GM21619 (cell line): ENCODE measurements at regions not wholly inside any gene's neighbourhood (a gene's known extent, or its start where the extent isn't known, plus 50 kb on each side); places are given as distances from the start of the nearest gene placed in this dataset.

Experiments
- ATAC-seq: cut with Tn5 transposase; IDR thresholded peaks from one replicate; pipeline ENCODE4 v1.9.1; 2021; ENCODE audit not compliant: unreplicated experiment

GRCh38 chr22:34877506-34877905, 188.5 kb upstream of the ISX start:
- no peak for ATAC-seq

GRCh38 chr22:34878171-34878570, 187.8 kb upstream of the ISX start:
- ATAC-seq = no peak

GRCh38 chr22:34879001-34879400, 187.0 kb upstream of the ISX start:
- ATAC-seq = no peak

GRCh38 chr22:34880662-34881061, 185.3 kb upstream of the ISX start:
- no peak for ATAC-seq

- ATAC-seq = no peak
Measured at GRCh38 chr22:34881453-34881852, 184.5 kb upstream of the ISX start.

GRCh38 chr22:34885852-34886251, 180.1 kb upstream of the ISX start:
- no peak for ATAC-seq

- ATAC-seq = no peak
Measured at GRCh38 chr22:34886391-34886790, 179.6 kb upstream of the ISX start.

GRCh38 chr22:34886812-34887211, 179.1 kb upstream of the ISX start:
- ATAC-seq = no peak

GRCh38 chr22:34897126-34897525, 168.8 kb upstream of the ISX start:
- ATAC-seq = no peak

GRCh38 chr22:34902335-34902734, 163.6 kb upstream of the ISX start:
- ATAC-seq = no peak

- ATAC-seq = no peak
Measured at GRCh38 chr22:34903416-34903815, 162.5 kb upstream of the ISX start.

GRCh38 chr22:34904486-34904885, 161.5 kb upstream of the ISX start:
- no peak for ATAC-seq

GRCh38 chr22:34913826-34914225, 152.1 kb upstream of the ISX start:
- ATAC-seq = no peak

- ATAC-seq = no peak
Measured at GRCh38 chr22:34914846-34915245, 151.1 kb upstream of the ISX start.

GRCh38 chr22:34917239-34917638, 148.7 kb upstream of the ISX start:
- no peak for ATAC-seq

GRCh38 chr22:34931026-34931425, 134.9 kb upstream of the ISX start:
- no peak for ATAC-seq

- ATAC-seq = no peak
Measured at GRCh38 chr22:34934261-34934660, 131.7 kb upstream of the ISX start.

- no peak for ATAC-seq
Measured at GRCh38 chr22:34943830-34944229, 122.1 kb upstream of the ISX start.

GRCh38 chr22:34946339-34946985, 119.5 kb upstream of the ISX start:
- ATAC-seq = no peak

GRCh38 chr22:34950489-34950888, 115.5 kb upstream of the ISX start:
- ATAC-seq = no peak

GRCh38 chr22:34951212-34951611, 114.7 kb upstream of the ISX start:
- ATAC-seq = no peak

GRCh38 chr22:34960005-34960404, 106.0 kb upstream of the ISX start:
- no peak for ATAC-seq

- ATAC-seq = no peak
Measured at GRCh38 chr22:34966980-34967565, 98.9 kb upstream of the ISX start.
